GM23338 (cell line): ENCODE measurements at regions not wholly inside any gene's neighbourhood (a gene's known extent, or its start where the extent isn't known, plus 50 kb on each side); places are given as distances from the start of the nearest gene placed in this dataset.

Source experiments
- EZH2 ChIP-seq: fragments of 200-600 bp; sonication (generic); IDR thresholded peaks from one replicate; pipeline ENCODE4 v1.8.0; 2017; ENCODE audit warnings: antibody characterized with exemption, mild to moderate bottlenecking, low read depth; ENCODE audit not compliant: unreplicated experiment
- EZH2phosphoT487 ChIP-seq: fragments of 200-600 bp; sonication (generic); IDR thresholded peaks from one replicate; pipeline ENCODE4 v1.8.1; 2018; ENCODE audit warnings: antibody characterized with exemption; ENCODE audit not compliant: unreplicated experiment
- JUNB ChIP-seq: IDR thresholded peaks from one replicate; pipeline ENCODE4 v1.6.1; 2016; ENCODE audit warnings: antibody characterized with exemption; ENCODE audit not compliant: unreplicated experiment
- NANOG ChIP-seq: IDR thresholded peaks from 2 replicates; pipeline ENCODE4 v1.6.1; 2016; ENCODE audit warnings: antibody characterized with exemption, borderline replicate concordance
- POLR2AphosphoS5 ChIP-seq: IDR thresholded peaks from 2 replicates; pipeline ENCODE4 v1.6.1; 2016; ENCODE audit warnings: antibody characterized with exemption, low read depth
- STAT1 ChIP-seq: IDR thresholded peaks from one replicate; pipeline ENCODE4 v1.6.1; 2016; ENCODE audit warnings: antibody characterized with exemption; ENCODE audit not compliant: unreplicated experiment
- ZNF114 ChIP-seq: fragments of 250-450 bp; sonication (Bioruptor Pico); IDR thresholded peaks from 2 replicates; pipeline ENCODE4 v1.5.0; 2020; ENCODE audit warnings: mild to moderate bottlenecking, moderate library complexity
- ZNF331 ChIP-seq: fragments of 250-450 bp; sonication (Bioruptor Pico); IDR thresholded peaks from 2 replicates; pipeline ENCODE4 v1.5.0; 2020; ENCODE audit warnings: low read depth, mild to moderate bottlenecking, moderate library complexity
- TF ChIP-seq, protein P1 (sequence below), 2 experiments: fragments of 200-600 bp in 1 of 2; sonication (generic) in 1 of 2; conservative IDR thresholded peaks; 2 replicates each; pipeline versions ENCODE4 v1.5.1 to v1.6.1; 2016 to 2017; ENCODE audit warnings: antibody characterized with exemption in 2 of 2, low read depth in 2 of 2, mild to moderate bottlenecking in 2 of 2, moderate library complexity in 1 of 2
- TF ChIP-seq, protein P2 (sequence below): IDR thresholded peaks from one replicate; pipeline ENCODE4 v1.6.1; 2018; ENCODE audit warnings: antibody characterized with exemption; ENCODE audit not compliant: unreplicated experiment
- TF ChIP-seq, protein P3 (sequence below): IDR thresholded peaks from 2 replicates; pipeline ENCODE4 v1.6.1; 2016; ENCODE audit warnings: antibody characterized with exemption
- TF ChIP-seq, protein P4 (sequence below): fragments of 250-450 bp; sonication (Bioruptor Pico); IDR thresholded peaks from 2 replicates; pipeline ENCODE4 v1.5.0; 2020; ENCODE audit warnings: mild to moderate bottlenecking, moderate library complexity

DNA sequence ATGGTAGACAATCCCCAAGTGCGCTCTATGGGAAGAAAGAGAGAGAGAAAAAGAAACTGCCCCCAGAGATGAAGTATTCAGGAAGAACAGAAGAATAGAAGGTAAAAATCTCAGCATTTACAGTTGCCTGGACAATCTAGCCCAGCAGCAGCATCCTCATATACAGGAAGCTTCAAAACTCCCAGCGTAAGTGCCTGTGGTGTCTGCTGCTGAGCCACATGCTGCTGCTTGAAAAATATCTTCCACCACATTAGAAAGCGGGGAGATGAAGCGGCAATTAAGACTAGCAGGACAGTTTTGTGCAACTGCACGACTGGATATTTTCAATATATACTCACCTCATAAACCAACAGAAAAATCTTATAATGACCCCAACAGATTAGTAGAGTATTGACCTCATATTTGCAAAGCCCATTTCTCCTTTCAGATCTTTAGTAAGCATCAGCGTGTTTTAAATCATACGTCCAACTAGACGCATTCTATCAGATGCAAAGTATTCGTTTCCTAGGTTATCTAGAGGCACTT is 972.0 kb upstream of the TENM3 start:
- TF ChIP-seq, protein P1, sequence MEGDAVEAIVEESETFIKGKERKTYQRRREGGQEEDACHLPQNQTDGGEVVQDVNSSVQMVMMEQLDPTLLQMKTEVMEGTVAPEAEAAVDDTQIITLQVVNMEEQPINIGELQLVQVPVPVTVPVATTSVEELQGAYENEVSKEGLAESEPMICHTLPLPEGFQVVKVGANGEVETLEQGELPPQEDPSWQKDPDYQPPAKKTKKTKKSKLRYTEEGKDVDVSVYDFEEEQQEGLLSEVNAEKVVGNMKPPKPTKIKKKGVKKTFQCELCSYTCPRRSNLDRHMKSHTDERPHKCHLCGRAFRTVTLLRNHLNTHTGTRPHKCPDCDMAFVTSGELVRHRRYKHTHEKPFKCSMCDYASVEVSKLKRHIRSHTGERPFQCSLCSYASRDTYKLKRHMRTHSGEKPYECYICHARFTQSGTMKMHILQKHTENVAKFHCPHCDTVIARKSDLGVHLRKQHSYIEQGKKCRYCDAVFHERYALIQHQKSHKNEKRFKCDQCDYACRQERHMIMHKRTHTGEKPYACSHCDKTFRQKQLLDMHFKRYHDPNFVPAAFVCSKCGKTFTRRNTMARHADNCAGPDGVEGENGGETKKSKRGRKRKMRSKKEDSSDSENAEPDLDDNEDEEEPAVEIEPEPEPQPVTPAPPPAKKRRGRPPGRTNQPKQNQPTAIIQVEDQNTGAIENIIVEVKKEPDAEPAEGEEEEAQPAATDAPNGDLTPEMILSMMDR (conservative IDR thresholded peaks at IDR 0.05; ENCODE audit: low read depth in 2 of 2): no peak
- no peak for TF ChIP-seq EZH2
- TF ChIP-seq POLR2AphosphoS5: no peak
- no peak for TF ChIP-seq ZNF331
- no peak for TF ChIP-seq EZH2phosphoT487
- TF ChIP-seq STAT1: no peak
- TF ChIP-seq, protein P2, sequence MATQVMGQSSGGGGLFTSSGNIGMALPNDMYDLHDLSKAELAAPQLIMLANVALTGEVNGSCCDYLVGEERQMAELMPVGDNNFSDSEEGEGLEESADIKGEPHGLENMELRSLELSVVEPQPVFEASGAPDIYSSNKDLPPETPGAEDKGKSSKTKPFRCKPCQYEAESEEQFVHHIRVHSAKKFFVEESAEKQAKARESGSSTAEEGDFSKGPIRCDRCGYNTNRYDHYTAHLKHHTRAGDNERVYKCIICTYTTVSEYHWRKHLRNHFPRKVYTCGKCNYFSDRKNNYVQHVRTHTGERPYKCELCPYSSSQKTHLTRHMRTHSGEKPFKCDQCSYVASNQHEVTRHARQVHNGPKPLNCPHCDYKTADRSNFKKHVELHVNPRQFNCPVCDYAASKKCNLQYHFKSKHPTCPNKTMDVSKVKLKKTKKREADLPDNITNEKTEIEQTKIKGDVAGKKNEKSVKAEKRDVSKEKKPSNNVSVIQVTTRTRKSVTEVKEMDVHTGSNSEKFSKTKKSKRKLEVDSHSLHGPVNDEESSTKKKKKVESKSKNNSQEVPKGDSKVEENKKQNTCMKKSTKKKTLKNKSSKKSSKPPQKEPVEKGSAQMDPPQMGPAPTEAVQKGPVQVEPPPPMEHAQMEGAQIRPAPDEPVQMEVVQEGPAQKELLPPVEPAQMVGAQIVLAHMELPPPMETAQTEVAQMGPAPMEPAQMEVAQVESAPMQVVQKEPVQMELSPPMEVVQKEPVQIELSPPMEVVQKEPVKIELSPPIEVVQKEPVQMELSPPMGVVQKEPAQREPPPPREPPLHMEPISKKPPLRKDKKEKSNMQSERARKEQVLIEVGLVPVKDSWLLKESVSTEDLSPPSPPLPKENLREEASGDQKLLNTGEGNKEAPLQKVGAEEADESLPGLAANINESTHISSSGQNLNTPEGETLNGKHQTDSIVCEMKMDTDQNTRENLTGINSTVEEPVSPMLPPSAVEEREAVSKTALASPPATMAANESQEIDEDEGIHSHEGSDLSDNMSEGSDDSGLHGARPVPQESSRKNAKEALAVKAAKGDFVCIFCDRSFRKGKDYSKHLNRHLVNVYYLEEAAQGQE: no peak
- TF ChIP-seq, protein P3, sequence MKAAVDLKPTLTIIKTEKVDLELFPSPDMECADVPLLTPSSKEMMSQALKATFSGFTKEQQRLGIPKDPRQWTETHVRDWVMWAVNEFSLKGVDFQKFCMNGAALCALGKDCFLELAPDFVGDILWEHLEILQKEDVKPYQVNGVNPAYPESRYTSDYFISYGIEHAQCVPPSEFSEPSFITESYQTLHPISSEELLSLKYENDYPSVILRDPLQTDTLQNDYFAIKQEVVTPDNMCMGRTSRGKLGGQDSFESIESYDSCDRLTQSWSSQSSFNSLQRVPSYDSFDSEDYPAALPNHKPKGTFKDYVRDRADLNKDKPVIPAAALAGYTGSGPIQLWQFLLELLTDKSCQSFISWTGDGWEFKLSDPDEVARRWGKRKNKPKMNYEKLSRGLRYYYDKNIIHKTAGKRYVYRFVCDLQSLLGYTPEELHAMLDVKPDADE: no peak
- TF ChIP-seq, protein P4, sequence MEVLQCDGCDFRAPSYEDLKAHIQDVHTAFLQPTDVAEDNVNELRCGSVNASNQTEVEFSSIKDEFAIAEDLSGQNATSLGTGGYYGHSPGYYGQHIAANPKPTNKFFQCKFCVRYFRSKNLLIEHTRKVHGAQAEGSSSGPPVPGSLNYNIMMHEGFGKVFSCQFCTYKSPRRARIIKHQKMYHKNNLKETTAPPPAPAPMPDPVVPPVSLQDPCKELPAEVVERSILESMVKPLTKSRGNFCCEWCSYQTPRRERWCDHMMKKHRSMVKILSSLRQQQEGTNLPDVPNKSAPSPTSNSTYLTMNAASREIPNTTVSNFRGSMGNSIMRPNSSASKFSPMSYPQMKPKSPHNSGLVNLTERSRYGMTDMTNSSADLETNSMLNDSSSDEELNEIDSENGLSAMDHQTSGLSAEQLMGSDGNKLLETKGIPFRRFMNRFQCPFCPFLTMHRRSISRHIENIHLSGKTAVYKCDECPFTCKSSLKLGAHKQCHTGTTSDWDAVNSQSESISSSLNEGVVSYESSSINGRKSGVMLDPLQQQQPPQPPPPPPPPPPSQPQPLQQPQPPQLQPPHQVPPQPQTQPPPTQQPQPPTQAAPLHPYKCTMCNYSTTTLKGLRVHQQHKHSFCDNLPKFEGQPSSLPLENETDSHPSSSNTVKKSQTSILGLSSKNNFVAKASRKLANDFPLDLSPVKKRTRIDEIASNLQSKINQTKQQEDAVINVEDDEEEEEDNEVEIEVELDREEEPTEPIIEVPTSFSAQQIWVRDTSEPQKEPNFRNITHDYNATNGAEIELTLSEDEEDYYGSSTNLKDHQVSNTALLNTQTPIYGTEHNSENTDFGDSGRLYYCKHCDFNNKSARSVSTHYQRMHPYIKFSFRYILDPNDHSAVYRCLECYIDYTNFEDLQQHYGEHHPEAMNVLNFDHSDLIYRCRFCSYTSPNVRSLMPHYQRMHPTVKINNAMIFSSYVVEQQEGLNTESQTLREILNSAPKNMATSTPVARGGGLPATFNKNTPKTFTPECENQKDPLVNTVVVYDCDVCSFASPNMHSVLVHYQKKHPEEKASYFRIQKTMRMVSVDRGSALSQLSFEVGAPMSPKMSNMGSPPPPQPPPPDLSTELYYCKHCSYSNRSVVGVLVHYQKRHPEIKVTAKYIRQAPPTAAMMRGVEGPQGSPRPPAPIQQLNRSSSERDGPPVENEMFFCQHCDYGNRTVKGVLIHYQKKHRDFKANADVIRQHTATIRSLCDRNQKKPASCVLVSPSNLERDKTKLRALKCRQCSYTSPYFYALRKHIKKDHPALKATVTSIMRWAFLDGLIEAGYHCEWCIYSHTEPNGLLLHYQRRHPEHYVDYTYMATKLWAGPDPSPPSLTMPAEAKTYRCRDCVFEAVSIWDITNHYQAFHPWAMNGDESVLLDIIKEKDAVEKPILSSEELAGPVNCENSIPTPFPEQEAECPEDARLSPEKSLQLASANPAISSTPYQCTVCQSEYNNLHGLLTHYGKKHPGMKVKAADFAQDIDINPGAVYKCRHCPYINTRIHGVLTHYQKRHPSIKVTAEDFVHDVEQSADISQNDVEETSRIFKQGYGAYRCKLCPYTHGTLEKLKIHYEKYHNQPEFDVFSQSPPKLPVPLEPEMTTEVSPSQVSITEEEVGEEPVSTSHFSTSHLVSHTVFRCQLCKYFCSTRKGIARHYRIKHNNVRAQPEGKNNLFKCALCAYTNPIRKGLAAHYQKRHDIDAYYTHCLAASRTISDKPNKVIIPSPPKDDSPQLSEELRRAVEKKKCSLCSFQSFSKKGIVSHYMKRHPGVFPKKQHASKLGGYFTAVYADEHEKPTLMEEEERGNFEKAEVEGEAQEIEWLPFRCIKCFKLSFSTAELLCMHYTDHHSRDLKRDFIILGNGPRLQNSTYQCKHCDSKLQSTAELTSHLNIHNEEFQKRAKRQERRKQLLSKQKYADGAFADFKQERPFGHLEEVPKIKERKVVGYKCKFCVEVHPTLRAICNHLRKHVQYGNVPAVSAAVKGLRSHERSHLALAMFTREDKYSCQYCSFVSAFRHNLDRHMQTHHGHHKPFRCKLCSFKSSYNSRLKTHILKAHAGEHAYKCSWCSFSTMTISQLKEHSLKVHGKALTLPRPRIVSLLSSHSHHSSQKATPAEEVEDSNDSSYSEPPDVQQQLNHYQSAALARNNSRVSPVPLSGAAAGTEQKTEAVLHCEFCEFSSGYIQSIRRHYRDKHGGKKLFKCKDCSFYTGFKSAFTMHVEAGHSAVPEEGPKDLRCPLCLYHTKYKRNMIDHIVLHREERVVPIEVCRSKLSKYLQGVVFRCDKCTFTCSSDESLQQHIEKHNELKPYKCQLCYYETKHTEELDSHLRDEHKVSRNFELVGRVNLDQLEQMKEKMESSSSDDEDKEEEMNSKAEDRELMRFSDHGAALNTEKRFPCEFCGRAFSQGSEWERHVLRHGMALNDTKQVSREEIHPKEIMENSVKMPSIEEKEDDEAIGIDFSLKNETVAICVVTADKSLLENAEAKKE (CRISPR knock-in tag): no peak
- TF ChIP-seq NANOG: no peak
- TF ChIP-seq ZNF114 (CRISPR knock-in tag): no peak
- no peak for TF ChIP-seq JUNB
